ENCODE measurements at regions not wholly inside any gene's neighbourhood (a gene's known extent, or its start where the extent isn't known, plus 50 kb on each side); places are given as distances from the start of the nearest gene placed in this dataset.

DNA sequence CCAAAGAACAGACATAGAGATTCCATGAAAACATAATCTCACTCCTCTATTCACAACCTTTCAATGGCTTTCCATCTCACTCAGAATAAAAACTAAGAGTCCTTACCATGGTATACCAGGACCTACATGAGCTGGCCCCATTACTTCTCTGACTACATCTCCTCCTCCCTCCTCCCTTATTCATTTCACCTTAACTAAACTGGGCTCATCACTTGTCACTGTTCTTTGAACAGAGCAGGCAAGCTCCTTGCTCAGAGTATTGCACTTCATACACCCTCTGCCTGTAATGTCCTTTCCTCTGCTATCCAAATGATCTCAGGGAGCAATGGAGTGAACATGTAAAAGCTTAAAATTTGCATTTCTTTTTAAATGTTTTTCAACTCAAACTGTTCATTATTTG, 142.0 kb downstream of the MRPL39 start (continued):
- TF ChIP-seq, protein P1, sequence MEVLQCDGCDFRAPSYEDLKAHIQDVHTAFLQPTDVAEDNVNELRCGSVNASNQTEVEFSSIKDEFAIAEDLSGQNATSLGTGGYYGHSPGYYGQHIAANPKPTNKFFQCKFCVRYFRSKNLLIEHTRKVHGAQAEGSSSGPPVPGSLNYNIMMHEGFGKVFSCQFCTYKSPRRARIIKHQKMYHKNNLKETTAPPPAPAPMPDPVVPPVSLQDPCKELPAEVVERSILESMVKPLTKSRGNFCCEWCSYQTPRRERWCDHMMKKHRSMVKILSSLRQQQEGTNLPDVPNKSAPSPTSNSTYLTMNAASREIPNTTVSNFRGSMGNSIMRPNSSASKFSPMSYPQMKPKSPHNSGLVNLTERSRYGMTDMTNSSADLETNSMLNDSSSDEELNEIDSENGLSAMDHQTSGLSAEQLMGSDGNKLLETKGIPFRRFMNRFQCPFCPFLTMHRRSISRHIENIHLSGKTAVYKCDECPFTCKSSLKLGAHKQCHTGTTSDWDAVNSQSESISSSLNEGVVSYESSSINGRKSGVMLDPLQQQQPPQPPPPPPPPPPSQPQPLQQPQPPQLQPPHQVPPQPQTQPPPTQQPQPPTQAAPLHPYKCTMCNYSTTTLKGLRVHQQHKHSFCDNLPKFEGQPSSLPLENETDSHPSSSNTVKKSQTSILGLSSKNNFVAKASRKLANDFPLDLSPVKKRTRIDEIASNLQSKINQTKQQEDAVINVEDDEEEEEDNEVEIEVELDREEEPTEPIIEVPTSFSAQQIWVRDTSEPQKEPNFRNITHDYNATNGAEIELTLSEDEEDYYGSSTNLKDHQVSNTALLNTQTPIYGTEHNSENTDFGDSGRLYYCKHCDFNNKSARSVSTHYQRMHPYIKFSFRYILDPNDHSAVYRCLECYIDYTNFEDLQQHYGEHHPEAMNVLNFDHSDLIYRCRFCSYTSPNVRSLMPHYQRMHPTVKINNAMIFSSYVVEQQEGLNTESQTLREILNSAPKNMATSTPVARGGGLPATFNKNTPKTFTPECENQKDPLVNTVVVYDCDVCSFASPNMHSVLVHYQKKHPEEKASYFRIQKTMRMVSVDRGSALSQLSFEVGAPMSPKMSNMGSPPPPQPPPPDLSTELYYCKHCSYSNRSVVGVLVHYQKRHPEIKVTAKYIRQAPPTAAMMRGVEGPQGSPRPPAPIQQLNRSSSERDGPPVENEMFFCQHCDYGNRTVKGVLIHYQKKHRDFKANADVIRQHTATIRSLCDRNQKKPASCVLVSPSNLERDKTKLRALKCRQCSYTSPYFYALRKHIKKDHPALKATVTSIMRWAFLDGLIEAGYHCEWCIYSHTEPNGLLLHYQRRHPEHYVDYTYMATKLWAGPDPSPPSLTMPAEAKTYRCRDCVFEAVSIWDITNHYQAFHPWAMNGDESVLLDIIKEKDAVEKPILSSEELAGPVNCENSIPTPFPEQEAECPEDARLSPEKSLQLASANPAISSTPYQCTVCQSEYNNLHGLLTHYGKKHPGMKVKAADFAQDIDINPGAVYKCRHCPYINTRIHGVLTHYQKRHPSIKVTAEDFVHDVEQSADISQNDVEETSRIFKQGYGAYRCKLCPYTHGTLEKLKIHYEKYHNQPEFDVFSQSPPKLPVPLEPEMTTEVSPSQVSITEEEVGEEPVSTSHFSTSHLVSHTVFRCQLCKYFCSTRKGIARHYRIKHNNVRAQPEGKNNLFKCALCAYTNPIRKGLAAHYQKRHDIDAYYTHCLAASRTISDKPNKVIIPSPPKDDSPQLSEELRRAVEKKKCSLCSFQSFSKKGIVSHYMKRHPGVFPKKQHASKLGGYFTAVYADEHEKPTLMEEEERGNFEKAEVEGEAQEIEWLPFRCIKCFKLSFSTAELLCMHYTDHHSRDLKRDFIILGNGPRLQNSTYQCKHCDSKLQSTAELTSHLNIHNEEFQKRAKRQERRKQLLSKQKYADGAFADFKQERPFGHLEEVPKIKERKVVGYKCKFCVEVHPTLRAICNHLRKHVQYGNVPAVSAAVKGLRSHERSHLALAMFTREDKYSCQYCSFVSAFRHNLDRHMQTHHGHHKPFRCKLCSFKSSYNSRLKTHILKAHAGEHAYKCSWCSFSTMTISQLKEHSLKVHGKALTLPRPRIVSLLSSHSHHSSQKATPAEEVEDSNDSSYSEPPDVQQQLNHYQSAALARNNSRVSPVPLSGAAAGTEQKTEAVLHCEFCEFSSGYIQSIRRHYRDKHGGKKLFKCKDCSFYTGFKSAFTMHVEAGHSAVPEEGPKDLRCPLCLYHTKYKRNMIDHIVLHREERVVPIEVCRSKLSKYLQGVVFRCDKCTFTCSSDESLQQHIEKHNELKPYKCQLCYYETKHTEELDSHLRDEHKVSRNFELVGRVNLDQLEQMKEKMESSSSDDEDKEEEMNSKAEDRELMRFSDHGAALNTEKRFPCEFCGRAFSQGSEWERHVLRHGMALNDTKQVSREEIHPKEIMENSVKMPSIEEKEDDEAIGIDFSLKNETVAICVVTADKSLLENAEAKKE (CRISPR knock-in tag; IDR thresholded peaks at IDR 0.05), result no peak
- TF ChIP-seq JUNB (IDR thresholded peaks at IDR 0.05; ENCODE audit: unreplicated experiment), result no peak
- no peak for TF ChIP-seq EZH2 (IDR thresholded peaks at IDR 0.05; ENCODE audit: low read depth, unreplicated experiment)
- TF ChIP-seq ZNF114 (CRISPR knock-in tag; IDR thresholded peaks at IDR 0.05), result no peak
- no peak for TF ChIP-seq ETS1 (IDR thresholded peaks at IDR 0.05)

DNA sequence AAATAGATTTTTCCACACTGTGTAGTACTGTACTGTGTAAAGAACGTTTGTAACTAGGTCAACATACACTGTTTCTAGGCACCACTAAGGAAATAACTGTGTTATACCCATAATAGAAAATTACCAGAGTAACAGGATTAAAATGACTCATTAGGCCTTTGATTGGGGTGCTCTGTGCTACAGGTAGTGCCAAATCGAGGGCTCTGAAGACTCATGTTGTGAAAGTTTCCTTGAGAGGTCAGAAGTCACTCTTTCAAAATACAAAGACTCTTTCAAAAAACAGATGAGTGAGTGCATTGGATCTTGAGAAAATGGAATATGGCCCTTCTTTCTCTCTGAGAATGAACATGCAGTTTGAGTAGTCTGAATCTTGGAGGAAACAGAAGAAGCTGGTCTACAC, 143.0 kb downstream of the MRPL39 start:
- no peak overlapping the region for H3K27ac ChIP-seq (ENCODE audit: low read depth)
- no peak overlapping the region for H2AFZ ChIP-seq
- no peak overlapping the region for H3K4me3 ChIP-seq
- no peak overlapping the region for H3K27ac Mint-ChIP-seq
- no peaks in the 10 kb centered on the region for H3K79me2 ChIP-seq (replicated peaks; ENCODE audit: insufficient read depth)
- H3K4me2 ChIP-seq, result no peak overlapping the region
- no peak overlapping the region for H3K4me3 Mint-ChIP-seq
- no peaks in the 10 kb centered on the region for H3K4me1 ChIP-seq (ENCODE audit: insufficient read depth)
- no peaks in the 10 kb centered on the region for H3K27me3 ChIP-seq (ENCODE audit: insufficient read depth)
- DNase-seq (ENCODE audit: low spot score), result no peak
- no peaks in the 10 kb centered on the region for H3F3A ChIP-seq (replicated peaks; ENCODE audit: low read depth)
- H3K4me1 Mint-ChIP-seq, result no peaks in the 10 kb centered on the region
- H3K9me2 ChIP-seq (ENCODE audit: insufficient read depth), result no peaks in the 10 kb centered on the region
- no peak for ATAC-seq
- no peaks in the 10 kb centered on the region for H4K20me1 ChIP-seq (replicated peaks; ENCODE audit: insufficient read depth)
- H3K36me3 Mint-ChIP-seq (ENCODE audit: low read depth), result no peaks in the 10 kb centered on the region
- TF ChIP-seq STAT1 (IDR thresholded peaks at IDR 0.05; ENCODE audit: unreplicated experiment) (no peak), NANOG (IDR thresholded peaks at IDR 0.05; ENCODE audit: borderline replicate concordance) (no peak)
- TF ChIP-seq, protein P1 (CRISPR knock-in tag; IDR thresholded peaks at IDR 0.05), result no peak
- H3K9me3 Mint-ChIP-seq, result no peaks in the 10 kb centered on the region
- no peaks in the 10 kb centered on the region for H3K36me3 ChIP-seq (ENCODE audit: insufficient read depth)
- H3K27me3 Mint-ChIP-seq (ENCODE audit: insufficient read depth, low read depth, poor library complexity), result no peaks in the 10 kb centered on the region

Data from GM23338 (cell line).